Mesendoderm (in vitro differentiated cells): ENCODE measurements at regions not wholly inside any gene's neighbourhood (a gene's known extent, or its start where the extent isn't known, plus 50 kb on each side); places are given as distances from the start of the nearest gene placed in this dataset.

Source experiments
- DNase-seq: peaks from one replicate; pipeline ENCODE4 v3.0.0; 2013
- H2AK5ac ChIP-seq: 2 replicates; pipeline ENCODE4 v1.6.1; 2013; ENCODE audit warnings: low read length, inconsistent platforms
- H2BK120ac ChIP-seq: 2 replicates; pipeline ENCODE4 v1.6.1; 2013; ENCODE audit warnings: low read depth, mild to moderate bottlenecking, low read length, moderate library complexity, mixed read lengths
- H2BK15ac ChIP-seq: replicated peaks from 2 replicates; pipeline ENCODE4 v1.6.1; 2013; ENCODE audit warnings: low read depth, mild to moderate bottlenecking, moderate library complexity
- H2BK5ac ChIP-seq: 2 replicates; pipeline ENCODE4 v1.6.1; 2013; ENCODE audit warnings: low read length, inconsistent platforms
- H3K18ac ChIP-seq: 2 replicates; pipeline ENCODE4 v1.6.1; 2013; ENCODE audit warnings: mild to moderate bottlenecking, low read length, mixed read lengths
- H3K23ac ChIP-seq: one replicate; pipeline ENCODE4 v1.6.1; 2013; ENCODE audit warnings: low read length
- H3K27ac ChIP-seq: 2 replicates; pipeline ENCODE4 v1.5.1; 2013; ENCODE audit warnings: low read depth, mild to moderate bottlenecking, inconsistent platforms, low read length, moderate library complexity
- H3K27me3 ChIP-seq: 2 replicates; pipeline ENCODE4 v1.6.1; 2013; ENCODE audit warnings: low read length, control low read depth, mild to moderate bottlenecking, inconsistent platforms; ENCODE audit not compliant: insufficient read depth, poor library complexity
- H3K36me3 ChIP-seq: 2 replicates; pipeline ENCODE4 v1.6.1; 2013; ENCODE audit warnings: low read length, inconsistent platforms; ENCODE audit not compliant: control insufficient read depth, insufficient read depth
- H3K4ac ChIP-seq: one replicate; pipeline ENCODE4 v1.6.1; 2013; ENCODE audit warnings: low read depth, mild to moderate bottlenecking, low read length, moderate library complexity
- H3K4me1 ChIP-seq: 2 replicates; pipeline ENCODE4 v1.6.1; 2013; ENCODE audit warnings: low read depth, low read length, inconsistent platforms; ENCODE audit not compliant: control insufficient read depth
- H3K4me2 ChIP-seq: 2 replicates; pipeline ENCODE4 v1.6.1; 2013; ENCODE audit warnings: low read length
- H3K4me3 ChIP-seq: 2 replicates; pipeline ENCODE4 v1.5.1; 2013; ENCODE audit warnings: mild to moderate bottlenecking, low read length
- H3K56ac ChIP-seq: one replicate; pipeline ENCODE4 v1.6.1; 2013; ENCODE audit warnings: low read length
- H3K79me1 ChIP-seq: 2 replicates; pipeline ENCODE4 v1.6.1; 2013; ENCODE audit warnings: low read length, inconsistent platforms
- H3K79me2 ChIP-seq: 2 replicates; pipeline ENCODE4 v1.6.1; 2013; ENCODE audit warnings: mild to moderate bottlenecking, low read length; ENCODE audit not compliant: control insufficient read depth, insufficient read depth
- H3K9ac ChIP-seq: 2 replicates; pipeline ENCODE4 v1.6.1; 2013; ENCODE audit warnings: low read length, inconsistent platforms
- H4K5ac ChIP-seq: one replicate; pipeline ENCODE4 v1.6.1; 2013; ENCODE audit warnings: low read length
- H4K8ac ChIP-seq: one replicate; pipeline ENCODE4 v1.6.1; 2013; ENCODE audit warnings: low read depth, mild to moderate bottlenecking, control low read depth, low read length, moderate library complexity
- WGBS: extraction: QIAGEN DNeasy Blood & Tissue Kit; methylation state at CpG from one replicate; pipeline ENCODE4 v1.1.7; 2013; ENCODE audit warnings: low lambda C conversion rate, missing lambda C conversion rate; ENCODE audit not compliant: insufficient coverage; ENCODE audit errors: extremely low coverage; 5-methylcytosine and 5-hydroxymethylcytosine counted together

- Histone ChIP-seq H3K23ac (no peak overlapping the region), H3K4me1 (no peaks in the 10 kb centered on the region), H3K27ac (no peak overlapping the region), H3K27me3 (no peaks in the 10 kb centered on the region), H4K8ac (no peak overlapping the region), H2AK5ac (no peak overlapping the region), H3K4ac (no peak overlapping the region), H2BK5ac (no peak overlapping the region), H3K79me1 (no peaks in the 10 kb centered on the region), H3K9ac (no peak overlapping the region), H2BK15ac (no peak overlapping the region), H3K56ac (no peak overlapping the region), H3K4me3 (no peak overlapping the region), H4K5ac (no peak overlapping the region), H3K4me2 (no peak overlapping the region), H2BK120ac (no peak overlapping the region), H3K18ac (no peak overlapping the region), H3K36me3 (no peaks in the 10 kb centered on the region), H3K79me2 (no peaks in the 10 kb centered on the region)
- WGBS: no CpG with 5 or more reads among the region's 4 CpGs
- no peak for DNase-seq
Measured at GRCh38 chr1:177627148-177627910, 342.5 kb downstream of the SEC16B start.

- H4K5ac ChIP-seq: no peak overlapping the region
- H3K4me3 ChIP-seq: no peak overlapping the region
- no peak overlapping the region for H3K27ac ChIP-seq
- no peaks in the 10 kb centered on the region for H3K4me1 ChIP-seq
- no peak overlapping the region for H2BK15ac ChIP-seq
- no peaks in the 10 kb centered on the region for H3K79me1 ChIP-seq
- H3K27me3 ChIP-seq: no peaks in the 10 kb centered on the region
- H2BK5ac ChIP-seq: no peak overlapping the region
- no CpG with 5 or more reads among the region's 4 CpGs for WGBS
- DNase-seq: peak; percentile 22
- no peak overlapping the region for H3K4ac ChIP-seq
- no peak overlapping the region for H2AK5ac ChIP-seq
- no peak overlapping the region for H3K56ac ChIP-seq
- H3K23ac ChIP-seq: no peak overlapping the region
- H3K4me2 ChIP-seq: no peak overlapping the region
- H3K79me2 ChIP-seq: no peaks in the 10 kb centered on the region
- H3K9ac ChIP-seq: no peak overlapping the region
- no peak overlapping the region for H2BK120ac ChIP-seq
- no peaks in the 10 kb centered on the region for H3K36me3 ChIP-seq
- no peak overlapping the region for H3K18ac ChIP-seq
- no peak overlapping the region for H4K8ac ChIP-seq
Measured at GRCh38 chr1:177620636-177621190, 349.1 kb downstream of the SEC16B start.

- H3K9ac ChIP-seq: no peak overlapping the region
- no peak overlapping the region for H3K56ac ChIP-seq
- H2AK5ac ChIP-seq: no peak overlapping the region
- H3K27me3 ChIP-seq: no peaks in the 10 kb centered on the region
- H3K79me1 ChIP-seq: no peaks in the 10 kb centered on the region
- no peak overlapping the region for H4K5ac ChIP-seq
- H3K4me2 ChIP-seq: no peak overlapping the region
- H3K79me2 ChIP-seq: no peaks in the 10 kb centered on the region
- no peak overlapping the region for H3K23ac ChIP-seq
- H3K4ac ChIP-seq: no peak overlapping the region
- H4K8ac ChIP-seq: no peak overlapping the region
- H2BK120ac ChIP-seq: no peak overlapping the region
- H3K27ac ChIP-seq: no peak overlapping the region
- no CpG with 5 or more reads among the region's 3 CpGs for WGBS
- no peaks in the 10 kb centered on the region for H3K36me3 ChIP-seq
- H3K18ac ChIP-seq: no peak overlapping the region
- no peak overlapping the region for H2BK15ac ChIP-seq
- DNase-seq: no peak
- H3K4me1 ChIP-seq: no peaks in the 10 kb centered on the region
- no peak overlapping the region for H2BK5ac ChIP-seq
- H3K4me3 ChIP-seq: no peak overlapping the region
Measured at GRCh38 chr1:177615251-177615650, 354.6 kb downstream of the SEC16B start.

- H4K5ac ChIP-seq: no peak overlapping the region
- no peaks in the 10 kb centered on the region for H3K27me3 ChIP-seq
- H2BK120ac ChIP-seq: no peak overlapping the region
- no peak overlapping the region for H2BK5ac ChIP-seq
- H3K4ac ChIP-seq: no peak overlapping the region
- no peaks in the 10 kb centered on the region for H3K36me3 ChIP-seq
- no peak overlapping the region for H3K9ac ChIP-seq
- no peak overlapping the region for H2BK15ac ChIP-seq
- H3K79me1 ChIP-seq: no peaks in the 10 kb centered on the region
- H3K18ac ChIP-seq: no peak overlapping the region
- H3K4me1 ChIP-seq: no peaks in the 10 kb centered on the region
- no CpG with 5 or more reads among the region's 1 CpG for WGBS
- H3K4me3 ChIP-seq: no peak overlapping the region
- no peak overlapping the region for H2AK5ac ChIP-seq
- no peak overlapping the region for H3K4me2 ChIP-seq
- H3K79me2 ChIP-seq: no peaks in the 10 kb centered on the region
- no peak for DNase-seq
- H3K27ac ChIP-seq: no peak overlapping the region
- H3K23ac ChIP-seq: no peak overlapping the region
- H4K8ac ChIP-seq: no peak overlapping the region
- H3K56ac ChIP-seq: no peak overlapping the region
Measured at GRCh38 chr1:177611402-177611801, 358.5 kb downstream of the SEC16B start.

- Histone ChIP-seq H2BK120ac (no peak overlapping the region), H3K4me2 (no peak overlapping the region), H3K27ac (no peak overlapping the region), H3K4me1 (no peaks in the 10 kb centered on the region), H3K79me1 (no peaks in the 10 kb centered on the region), H2BK15ac (no peak overlapping the region), H3K4ac (no peak overlapping the region), H3K18ac (no peak overlapping the region), H4K8ac (no peak overlapping the region), H4K5ac (no peak overlapping the region), H3K4me3 (no peak overlapping the region), H3K9ac (no peak overlapping the region), H3K36me3 (no peaks in the 10 kb centered on the region), H3K79me2 (no peaks in the 10 kb centered on the region), H2AK5ac (no peak overlapping the region), H3K23ac (no peak overlapping the region), H2BK5ac (no peak overlapping the region), H3K27me3 (no peaks in the 10 kb centered on the region), H3K56ac (no peak overlapping the region)
- DNase-seq: no peak
- WGBS: 100% methylated on average over 1 of the region's 2 CpGs
Measured at GRCh38 chr1:177609953-177610352, 359.9 kb downstream of the SEC16B start.

- no peak overlapping the region for H2BK15ac ChIP-seq
- H2BK5ac ChIP-seq: no peak overlapping the region
- no peak overlapping the region for H3K4ac ChIP-seq
- H4K5ac ChIP-seq: no peak overlapping the region
- H4K8ac ChIP-seq: no peak overlapping the region
- no peak overlapping the region for H2AK5ac ChIP-seq
- H3K18ac ChIP-seq: no peak overlapping the region
- no peaks in the 10 kb centered on the region for H3K27me3 ChIP-seq
- H3K4me2 ChIP-seq: no peak overlapping the region
- H3K36me3 ChIP-seq: no peaks in the 10 kb centered on the region
- WGBS: no CpG with 5 or more reads among the region's 1 CpG
- no peak overlapping the region for H3K27ac ChIP-seq
- H3K9ac ChIP-seq: no peak overlapping the region
- H3K79me2 ChIP-seq: no peaks in the 10 kb centered on the region
- DNase-seq: no peak
- H3K4me3 ChIP-seq: no peak overlapping the region
- H2BK120ac ChIP-seq: no peak overlapping the region
- H3K79me1 ChIP-seq: no peaks in the 10 kb centered on the region
- H3K23ac ChIP-seq: no peak overlapping the region
- H3K4me1 ChIP-seq: no peaks in the 10 kb centered on the region
- H3K56ac ChIP-seq: no peak overlapping the region
Measured at GRCh38 chr1:177600936-177601335, 368.9 kb downstream of the SEC16B start.
